HG02884 (cell line): ENCODE measurements at regions not wholly inside any gene's neighbourhood (a gene's known extent, or its start where the extent isn't known, plus 50 kb on each side); places are given as distances from the start of the nearest gene placed in this dataset.
"Not testable (repeated sequence)": the region's sequence is repeated elsewhere in the genome, so short reads cannot be mapped to it uniquely, and the experiment has no call there.

Experiments used
- ATAC-seq: cut with Tn5 transposase; IDR thresholded peaks from one replicate; pipeline ENCODE4 v1.9.1; 2021; ENCODE audit warnings: mild to moderate bottlenecking, moderate library complexity; ENCODE audit not compliant: unreplicated experiment

DNA sequence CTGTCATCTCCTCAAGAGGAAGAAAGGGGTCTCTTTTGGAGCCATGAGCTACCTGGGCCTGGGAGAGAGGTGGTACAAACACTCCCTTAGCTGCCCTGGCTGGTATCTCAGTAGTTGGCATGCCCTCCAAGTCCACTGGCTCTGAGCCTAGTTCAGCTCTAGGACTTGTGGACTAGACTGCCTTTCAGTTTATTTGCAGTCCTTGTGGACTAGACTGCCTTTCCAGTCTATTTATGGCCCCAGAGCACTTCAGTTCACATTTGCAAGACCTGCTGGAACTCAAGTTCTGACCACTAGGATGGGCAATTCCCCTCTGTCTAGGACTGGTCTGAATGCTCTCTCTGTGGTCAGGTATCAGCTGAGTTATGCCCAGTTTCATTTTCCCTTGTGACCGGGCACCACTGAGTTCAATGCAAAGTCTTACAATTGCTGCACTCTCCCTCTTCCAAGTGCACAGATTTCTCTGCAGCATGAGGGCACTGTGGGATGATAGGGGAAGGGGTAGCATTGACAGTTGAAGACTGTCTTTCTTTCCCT lies 1019.0 kb downstream of the TAF11L14 start:
- no peak for ATAC-seq

DNA sequence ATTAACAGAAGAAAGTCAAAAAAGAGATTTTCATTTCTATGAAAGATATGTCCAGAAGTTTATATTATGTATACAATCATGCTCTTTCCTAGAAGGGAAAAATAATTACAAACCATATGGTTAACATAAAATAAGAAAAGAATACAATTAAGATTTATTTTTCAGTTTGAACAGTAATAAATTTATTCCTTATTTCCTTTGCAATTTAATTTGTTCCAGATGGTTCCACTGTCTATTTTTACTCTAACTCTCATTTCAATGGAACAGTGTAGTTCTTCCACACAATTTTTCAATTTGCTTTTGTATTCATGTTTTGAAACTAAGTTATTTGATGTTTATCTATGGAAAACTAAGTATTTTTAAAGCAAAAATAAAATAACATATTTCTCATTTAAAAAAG lies 1026.3 kb downstream of the TAF11L14 start:
- ATAC-seq: no peak

DNA sequence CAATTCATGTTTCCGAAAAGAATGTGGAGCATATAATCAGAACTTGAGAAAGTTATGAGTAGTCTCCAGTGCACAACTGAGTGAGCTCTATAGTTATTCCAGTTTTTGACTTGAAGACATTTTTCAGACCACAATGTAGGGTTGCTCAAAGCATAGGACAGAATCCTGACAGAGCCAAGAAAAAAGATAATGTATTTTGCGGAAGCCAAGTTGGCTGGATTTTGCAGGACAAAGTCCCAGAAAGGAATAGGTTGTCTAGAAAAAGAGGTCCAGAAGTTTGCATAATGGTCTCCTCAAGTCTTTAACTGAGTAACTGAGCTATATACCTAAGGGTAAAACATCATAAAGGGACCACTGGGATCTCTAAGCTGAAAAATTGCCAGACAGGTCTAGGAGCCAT lies 1028.0 kb downstream of the TAF11L14 start:
- no peak for ATAC-seq

DNA sequence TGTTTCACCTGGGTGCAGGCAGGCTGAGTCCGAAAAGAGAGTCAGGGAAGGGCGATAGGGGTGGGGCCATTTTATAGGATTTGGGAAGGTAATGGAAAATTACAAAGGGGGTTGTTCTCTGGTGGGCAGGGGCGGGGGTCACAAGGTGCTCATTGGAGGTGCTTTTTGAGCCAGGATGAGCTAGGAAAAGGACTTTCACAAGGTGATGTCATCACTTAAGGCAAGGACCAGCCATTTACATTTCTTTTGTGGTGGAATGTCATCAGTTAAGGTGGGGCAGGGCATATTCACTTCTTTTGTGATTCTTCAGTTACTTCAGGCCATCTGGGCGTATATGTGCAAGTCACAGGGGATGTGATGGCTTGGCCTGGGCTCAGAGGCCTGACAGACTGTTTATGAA lies 1040.0 kb downstream of the TAF11L14 start:
- ATAC-seq: not testable (repeated sequence)

DNA sequence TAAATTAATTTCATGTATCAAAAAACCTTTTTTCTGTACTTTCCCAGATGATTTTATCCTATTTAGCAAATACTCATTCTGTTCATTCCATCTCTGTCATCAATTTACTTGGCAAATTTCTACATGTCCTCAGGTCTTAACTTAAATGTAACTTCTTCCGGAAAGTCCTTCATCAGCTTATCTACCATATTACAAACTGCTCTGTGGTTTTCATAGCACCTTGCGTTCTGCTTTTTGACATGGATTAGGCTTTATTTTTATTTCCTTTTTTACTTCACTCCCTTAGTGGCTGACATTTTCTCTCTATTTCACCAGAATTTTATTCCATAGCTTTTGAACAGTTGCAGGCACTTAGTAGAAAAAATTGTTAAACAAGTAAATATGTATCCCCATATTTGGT lies 1040.8 kb downstream of the TAF11L14 start:
- no peak for ATAC-seq

DNA sequence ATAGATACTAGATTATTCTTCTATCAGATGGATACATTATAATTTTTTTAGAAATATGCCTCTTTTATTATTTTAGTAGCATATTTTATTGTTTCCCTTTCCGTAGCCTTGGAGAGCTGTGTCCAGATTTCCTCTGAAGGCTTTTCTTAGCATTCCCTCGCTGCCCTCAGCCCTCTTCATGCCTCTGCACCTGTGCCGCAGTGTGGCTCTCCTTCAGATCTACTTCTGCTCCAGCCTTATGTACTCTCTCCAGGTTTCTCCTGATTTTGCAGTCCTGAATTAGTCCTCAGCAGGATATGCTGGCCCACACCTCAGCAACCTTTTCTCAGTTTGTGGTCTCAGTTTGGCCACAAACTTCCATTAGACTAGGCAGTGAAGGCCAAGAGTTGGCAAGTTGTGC lies 1052.0 kb downstream of the TAF11L14 start:
- ATAC-seq: no peak

DNA sequence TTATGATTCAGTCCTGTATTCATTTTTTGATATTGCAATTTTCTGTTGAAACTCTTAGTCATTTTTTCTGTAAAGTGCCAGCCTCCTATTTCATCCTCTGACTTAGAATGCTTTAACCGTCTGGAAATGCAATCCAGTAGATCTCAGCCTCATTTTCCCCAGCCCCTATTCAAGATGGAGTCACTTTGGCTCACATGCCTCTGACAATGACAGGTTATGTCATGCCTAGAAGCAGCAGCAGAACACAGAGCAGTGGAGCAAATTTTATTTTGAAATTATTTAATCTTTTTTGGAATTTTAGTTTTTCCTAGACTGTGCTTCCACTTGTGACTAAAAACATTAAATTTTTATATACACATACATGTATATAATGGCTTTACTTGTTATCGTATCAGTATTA lies 1053.2 kb downstream of the TAF11L14 start:
- ATAC-seq: no peak

DNA sequence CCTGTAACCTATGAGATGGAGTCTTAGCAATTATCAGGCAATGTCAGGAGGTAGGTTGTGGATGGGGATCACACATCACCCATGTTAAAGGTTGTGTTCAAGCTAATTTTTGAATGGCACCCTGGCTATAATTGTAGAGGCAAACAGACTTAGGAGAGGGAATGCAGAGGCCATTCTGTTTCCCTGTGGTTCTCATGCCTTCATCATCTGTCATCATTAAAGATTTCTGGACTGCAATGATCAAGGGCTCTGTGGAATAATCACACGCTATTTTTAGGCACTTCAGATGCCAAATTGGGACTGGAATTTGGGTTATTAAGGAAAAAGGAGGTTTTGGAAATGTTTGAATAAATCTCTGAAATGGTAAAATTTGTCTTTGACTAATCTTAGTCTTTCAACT lies 1065.4 kb downstream of the TAF11L14 start:
- ATAC-seq: no peak

DNA sequence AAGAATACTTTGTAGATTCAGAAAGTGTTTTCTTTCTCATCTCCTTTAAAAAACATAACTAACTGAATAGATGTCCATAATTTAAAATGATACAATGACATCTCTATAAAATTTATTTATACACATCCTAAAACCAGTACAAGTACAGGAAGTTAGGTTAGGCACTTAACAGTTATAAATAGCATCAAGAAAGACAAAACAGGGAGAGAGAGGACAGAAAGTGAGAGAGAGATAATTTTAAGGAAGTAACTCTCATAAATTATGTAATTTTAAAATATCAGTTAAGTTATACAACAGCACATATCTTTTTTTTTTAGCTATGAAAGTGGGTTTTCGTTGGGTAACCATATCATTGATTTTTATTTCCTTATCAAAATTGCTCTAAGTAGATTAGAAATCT lies 1068.6 kb downstream of the TAF11L14 start:
- no peak for ATAC-seq

DNA sequence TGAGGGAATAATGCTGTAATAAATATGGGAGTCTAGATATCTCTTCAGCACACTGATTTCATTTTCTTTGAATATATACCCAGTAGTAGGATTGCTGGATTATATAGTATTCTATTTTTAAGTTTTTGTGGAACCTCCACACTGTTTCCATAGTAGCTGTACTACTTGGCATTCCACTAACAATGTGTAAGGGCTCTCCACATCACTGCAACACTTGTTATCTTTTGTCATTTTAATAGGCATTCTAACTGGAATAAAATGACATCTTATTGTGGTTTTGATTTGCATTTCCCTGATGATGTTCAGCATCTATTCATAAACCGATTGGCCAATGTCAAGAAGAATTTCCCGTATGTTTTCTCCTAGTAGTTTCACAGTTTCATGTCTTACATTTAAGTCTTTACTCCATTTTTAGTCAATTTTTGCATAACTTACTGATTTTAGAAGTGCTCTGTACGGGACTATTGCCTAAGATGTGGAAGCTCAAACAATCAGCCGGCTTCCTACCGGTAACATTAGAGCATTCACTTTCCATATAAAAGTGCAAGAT lies 1078.8 kb downstream of the TAF11L14 start:
- ATAC-seq: no peak

DNA sequence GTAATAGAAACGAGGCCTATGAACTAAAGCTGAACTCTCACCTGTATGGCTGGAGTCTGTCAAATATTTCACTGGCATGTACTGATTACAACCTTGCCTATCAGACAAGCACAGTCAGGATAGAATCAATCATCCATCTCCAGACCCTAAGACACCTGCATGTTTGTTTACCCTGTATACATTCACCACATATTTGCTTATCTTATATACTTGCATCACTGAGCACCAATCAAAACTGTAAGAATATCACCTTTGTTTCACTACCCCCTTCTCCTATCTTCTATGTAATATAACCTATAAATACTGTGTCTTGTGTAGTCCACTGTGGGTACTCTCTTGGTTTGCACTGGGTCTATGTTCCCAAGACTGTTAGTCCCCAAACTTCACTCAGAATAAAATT lies 1085.7 kb downstream of the TAF11L14 start:
- no peak for ATAC-seq

DNA sequence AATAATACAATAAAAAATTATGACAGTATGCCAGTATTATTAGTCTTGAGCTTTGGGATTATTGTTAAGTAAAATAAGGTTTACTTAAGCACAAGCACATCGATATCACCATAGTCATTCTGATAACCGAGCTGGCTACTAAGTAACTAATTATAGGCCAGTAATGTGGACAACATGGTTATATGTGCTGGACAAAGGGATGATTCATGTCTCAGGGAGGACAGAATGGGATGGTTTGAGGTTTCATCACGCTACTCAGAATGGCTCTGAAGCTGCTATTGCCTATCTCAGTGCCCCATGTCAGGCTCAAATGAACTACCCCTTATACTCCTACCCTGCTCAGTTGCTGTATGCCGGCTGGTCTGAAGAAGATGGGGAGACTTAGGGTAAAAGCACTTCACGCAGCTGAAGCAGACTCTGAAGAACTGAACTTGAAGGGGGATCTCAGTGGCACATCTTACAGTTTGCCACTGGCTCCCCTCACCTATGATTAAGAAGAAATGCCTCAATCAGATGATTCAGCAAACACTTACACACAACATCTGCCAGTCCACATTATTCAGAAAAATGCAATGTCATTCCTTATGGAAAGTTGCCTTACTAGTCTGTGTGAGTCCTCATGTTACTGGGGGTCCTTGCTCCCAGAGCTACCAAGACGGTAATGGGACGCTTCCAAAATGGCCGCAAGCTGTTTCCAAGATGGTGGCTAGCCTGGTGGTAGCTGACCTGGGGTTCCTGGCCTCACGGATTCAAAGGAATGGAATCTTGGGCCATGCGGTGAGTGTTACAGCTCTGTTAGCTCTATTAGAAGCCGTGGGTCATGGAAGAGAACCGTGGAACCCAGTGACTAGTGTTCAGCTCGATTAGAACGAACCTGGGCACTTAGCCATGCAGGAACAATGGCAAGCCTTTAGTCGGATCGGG lies 1098.6 kb downstream of the TAF11L14 start:
- ATAC-seq: no peak

DNA sequence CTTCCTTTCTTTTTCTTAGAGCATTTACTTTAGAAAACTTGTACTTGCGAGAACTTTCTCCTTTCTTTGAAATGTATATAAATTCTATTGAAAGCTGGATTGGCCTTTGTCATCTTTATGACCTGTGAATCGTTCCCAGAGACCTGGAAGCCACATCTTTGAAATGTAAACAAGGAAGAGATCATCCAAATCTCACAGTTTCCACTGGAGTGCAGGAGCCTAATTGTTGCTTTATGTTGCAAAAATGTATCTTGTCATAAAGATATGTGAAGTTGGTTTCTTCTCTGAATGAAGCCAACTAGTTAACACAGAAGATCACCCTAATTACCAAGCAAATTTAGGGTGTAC lies 1101.8 kb downstream of the TAF11L14 start:
- no peak for ATAC-seq

DNA sequence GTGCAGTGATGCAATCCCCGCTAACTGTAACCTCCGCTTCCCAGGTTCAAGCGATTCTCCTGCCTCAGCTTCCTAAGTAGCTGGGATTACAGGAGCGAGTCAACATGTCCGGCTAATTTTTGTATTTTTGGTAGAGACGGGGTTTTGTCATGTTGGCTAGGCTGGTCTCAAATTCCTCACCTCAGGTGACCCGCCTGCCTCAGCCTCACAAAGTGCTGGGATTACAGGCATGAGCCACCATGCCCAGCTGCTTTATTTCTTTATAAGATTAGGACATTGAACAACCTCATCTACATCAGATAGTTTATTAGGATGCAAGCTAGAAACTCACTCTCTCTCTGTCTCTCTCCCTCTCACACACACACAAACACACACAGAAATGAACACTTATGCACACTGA lies 1102.5 kb downstream of the TAF11L14 start:
- ATAC-seq: not testable (repeated sequence)

DNA sequence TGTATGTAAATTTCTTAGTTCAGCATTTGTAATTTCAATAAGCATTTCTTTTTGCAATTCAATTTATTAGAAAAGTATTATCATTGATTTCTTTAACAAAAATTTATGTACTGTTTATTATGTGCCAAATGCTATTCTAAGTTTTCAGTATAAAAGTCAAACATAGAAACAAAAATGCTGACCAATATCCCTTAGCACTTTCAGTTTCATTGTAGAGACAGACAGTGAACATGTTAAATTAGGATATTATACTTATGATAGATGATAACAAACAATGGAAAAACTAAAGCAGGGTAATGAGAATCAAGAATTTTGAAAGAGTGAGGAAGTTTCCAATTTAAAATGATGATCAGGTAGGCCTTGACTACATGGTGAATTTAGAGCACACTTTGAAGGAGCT lies 1106.0 kb downstream of the TAF11L14 start:
- ATAC-seq: peak; percentile 35

DNA sequence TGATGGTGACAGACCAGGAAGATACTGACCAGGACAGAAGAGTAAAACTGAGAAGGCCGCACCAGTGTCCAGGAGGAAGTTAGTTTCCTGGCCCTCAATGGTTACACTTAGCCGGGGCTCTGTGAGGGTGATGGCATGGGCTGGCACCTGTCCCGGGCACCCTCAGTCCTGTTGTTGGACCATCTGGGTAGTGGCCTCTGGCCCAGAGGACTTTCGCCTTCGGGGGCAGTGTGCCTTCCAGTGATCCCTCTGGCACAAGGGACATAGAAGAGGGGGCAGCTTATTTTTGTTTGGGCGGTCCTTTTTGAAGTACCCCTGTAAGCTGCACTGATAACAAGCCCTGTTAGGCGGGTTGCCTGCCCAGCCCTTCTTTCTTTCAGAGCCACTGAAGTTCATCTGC lies 1108.6 kb downstream of the TAF11L14 start:
- no peak for ATAC-seq

DNA sequence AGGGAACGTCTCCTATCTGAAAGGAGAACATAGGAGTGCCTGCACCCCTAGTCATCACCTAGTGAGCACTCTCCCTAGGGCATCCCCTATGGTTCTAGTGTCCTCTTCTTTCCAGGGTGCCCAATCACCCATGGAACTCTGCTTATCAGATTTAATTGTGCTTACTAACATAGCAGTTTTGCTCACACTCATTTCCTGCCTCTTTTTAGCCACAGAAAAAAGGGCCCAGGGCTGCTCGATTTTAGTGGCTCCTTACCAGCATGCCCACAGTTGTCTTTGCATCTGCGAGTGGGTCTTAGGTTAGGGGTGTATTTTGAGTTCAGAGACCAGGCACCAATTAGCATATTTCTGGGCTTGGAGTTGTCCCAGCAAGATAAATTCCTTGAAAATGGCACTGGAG lies 1110.2 kb downstream of the TAF11L14 start:
- no peak for ATAC-seq

DNA sequence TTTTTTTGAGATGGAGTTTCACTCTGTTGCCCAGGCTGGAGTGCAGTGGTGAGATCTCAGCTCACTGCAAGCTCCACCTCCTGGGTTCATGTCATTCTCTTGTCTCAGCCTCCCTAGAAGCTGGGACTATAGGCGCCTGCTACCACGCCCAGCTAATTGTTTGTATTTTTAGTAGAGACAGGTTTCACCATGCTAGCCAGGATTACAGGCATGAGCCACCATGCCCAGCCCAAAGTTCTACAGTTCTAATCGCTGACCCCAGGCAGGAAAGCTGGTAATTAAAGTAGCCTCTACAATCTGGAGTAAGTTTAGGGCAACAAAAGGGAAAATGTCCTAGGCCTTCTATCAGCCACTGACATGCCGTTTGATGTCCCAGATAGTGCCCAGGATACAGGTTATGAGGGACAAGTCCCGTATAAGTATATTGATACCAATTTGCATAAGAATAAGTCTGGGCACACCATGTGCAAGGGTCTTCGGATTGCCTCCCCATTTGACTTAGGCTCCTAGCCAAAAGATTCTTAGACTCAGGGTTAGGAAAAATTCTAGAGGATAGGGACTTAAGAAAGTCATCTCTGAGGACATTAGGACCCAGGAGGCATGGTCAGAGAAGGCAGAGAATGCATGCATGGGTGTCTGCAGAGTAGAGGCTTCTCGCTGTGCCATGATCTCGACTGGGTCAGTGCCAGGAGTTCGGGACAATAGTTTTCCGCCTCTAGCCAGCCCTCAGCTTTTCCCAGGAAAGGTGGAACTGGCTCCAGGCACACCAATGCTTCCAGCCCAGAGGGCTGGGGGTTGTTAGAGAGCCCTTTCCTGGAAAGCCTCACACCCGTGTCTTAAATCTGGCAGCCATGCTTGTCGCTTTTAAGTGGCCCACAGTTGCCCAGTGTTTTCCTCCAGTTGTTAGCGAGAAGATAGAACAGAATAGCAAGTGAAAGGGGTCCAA lies 1111.1 kb downstream of the TAF11L14 start:
- ATAC-seq: peak; percentile 27

DNA sequence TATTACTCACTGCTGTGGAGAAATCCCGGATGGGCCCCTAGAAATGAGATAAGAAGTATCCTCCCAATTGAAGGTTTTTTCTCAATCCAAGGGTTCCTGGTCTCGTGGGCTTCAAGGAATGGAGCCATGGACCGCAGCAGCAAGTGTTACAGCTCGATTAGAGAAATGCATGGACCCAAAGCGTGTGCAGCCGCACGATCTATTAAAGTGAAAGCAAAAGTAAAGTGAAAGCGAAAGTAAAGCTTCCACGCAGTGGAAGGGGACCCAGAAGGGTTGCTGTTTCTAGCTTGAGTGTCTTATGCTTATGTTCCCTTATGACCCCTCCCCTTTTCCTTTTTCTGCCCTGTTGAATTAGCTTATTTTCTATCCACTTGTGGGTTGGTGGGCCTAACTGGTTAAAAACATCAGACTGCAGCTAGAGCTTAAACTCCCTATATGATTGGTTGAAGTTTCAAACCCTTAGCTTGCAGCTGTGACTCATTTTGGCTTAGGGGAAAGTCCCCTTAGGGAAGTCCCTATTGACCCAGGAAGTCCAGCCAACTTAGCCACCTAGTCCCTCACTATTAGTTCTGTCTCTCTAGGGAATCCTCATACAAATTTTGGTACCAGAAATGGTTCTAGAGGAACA lies 1111.8 kb downstream of the TAF11L14 start:
- peak; percentile 70 for ATAC-seq

DNA sequence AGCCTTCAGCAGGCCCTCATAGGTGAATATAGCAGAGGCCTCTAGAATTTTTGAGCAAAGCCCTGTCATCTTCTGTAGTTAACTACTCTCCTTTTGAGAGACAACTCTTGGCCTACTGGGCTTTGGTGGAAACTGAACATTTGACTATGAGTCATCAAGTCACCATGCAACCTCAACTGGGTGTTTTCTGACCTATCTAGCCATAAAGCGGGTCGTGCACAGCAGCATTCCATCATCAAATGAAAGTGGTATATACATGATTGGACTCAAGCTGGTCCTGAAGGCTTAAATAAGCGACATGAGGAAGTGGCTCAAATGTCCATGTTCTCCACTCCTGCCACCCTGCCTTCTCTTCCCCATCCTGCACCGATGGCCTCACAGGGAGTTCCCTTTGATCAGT lies 1115.5 kb downstream of the TAF11L14 start:
- peak; percentile 27 for ATAC-seq

DNA sequence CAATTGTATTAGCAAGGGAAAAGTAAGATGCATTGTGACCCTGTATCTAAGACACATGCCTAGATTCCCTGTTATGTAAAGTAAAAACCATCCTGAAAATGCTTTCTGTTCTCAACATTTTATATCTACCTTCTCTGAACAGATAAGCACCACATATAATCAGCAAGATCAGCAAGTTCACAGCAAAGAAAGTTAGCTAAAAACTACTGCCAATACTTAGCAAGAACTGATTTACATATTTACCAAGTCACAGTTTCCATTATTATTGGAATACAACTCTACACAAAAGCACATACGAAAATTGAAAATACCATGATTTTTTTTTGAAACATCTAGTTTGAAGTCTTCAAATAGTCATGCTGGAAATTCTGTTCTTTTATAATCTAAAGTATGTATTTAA lies 1118.1 kb downstream of the TAF11L14 start:
- ATAC-seq: no peak
